ENCODE measurements at regions not wholly inside any gene's neighbourhood (a gene's known extent, or its start where the extent isn't known, plus 50 kb on each side); places are given as distances from the start of the nearest gene placed in this dataset.

- TF ChIP-seq POLR2A (IDR thresholded peaks at IDR 0.05): no peak
- TF ChIP-seq, protein P1, sequence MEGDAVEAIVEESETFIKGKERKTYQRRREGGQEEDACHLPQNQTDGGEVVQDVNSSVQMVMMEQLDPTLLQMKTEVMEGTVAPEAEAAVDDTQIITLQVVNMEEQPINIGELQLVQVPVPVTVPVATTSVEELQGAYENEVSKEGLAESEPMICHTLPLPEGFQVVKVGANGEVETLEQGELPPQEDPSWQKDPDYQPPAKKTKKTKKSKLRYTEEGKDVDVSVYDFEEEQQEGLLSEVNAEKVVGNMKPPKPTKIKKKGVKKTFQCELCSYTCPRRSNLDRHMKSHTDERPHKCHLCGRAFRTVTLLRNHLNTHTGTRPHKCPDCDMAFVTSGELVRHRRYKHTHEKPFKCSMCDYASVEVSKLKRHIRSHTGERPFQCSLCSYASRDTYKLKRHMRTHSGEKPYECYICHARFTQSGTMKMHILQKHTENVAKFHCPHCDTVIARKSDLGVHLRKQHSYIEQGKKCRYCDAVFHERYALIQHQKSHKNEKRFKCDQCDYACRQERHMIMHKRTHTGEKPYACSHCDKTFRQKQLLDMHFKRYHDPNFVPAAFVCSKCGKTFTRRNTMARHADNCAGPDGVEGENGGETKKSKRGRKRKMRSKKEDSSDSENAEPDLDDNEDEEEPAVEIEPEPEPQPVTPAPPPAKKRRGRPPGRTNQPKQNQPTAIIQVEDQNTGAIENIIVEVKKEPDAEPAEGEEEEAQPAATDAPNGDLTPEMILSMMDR (IDR thresholded peaks at IDR 0.05): no peak
- Histone ChIP-seq H3K27me3 (peaks cover 0 to 12% (median 0%) of the 10 kb centered on the region in 9 donors), H3K9me3 (no peaks in the 10 kb centered on the region), H3K36me3 (no peaks in the 10 kb centered on the region), H3K27ac (no peak overlapping the region), H3K4me1 (peaks cover 0 to 7% (median 0%) of the 10 kb centered on the region in 12 donors), H3K4me3 (no peak overlapping the region)
- DNase-seq (no peak), ATAC-seq (no peak)
- intact Hi-C loops (cut with DNase I): no loop called here
- 46 to 55% (median 51%) methylated on average over 7 of the region's 7 CpGs for WGBS, 4 donors
Observed at GRCh38 chr11:119880873-119881272, 151.9 kb upstream of the NECTIN1 start.

DNA sequence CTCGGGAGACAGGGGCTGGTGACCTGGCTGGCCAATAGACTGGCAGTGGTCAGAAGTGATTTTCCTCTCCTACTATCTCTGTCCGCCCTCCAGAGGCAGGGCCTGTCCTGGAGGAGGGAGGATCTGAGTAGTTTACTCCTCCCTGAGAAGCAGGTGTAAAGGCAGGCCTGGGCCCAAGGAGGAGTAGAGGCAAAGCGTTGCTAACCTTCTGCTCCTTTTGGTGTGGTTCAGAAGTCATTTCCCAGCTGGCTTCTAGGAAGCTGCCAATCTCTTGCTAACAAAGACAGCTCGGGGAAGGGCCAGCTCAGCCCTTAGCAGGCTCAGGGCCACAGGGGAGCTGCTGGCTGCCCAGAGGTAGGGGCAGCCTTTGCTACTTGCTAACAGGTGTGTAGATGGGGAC is 151.1 kb upstream of the NECTIN1 start:
- peaks cover 0 to 7% (median 0%) of the 10 kb centered on the region in 12 donors for H3K4me1 ChIP-seq
- no peak for ATAC-seq
- no peak overlapping the region for H3K4me3 ChIP-seq
- no peaks in the 10 kb centered on the region for H3K9me3 ChIP-seq
- DNase-seq: no peak
- WGBS, 4 donors: 52 to 69% (median 59%) methylated on average over 3 to 4 of the region's 4 CpGs
- H3K27ac ChIP-seq: no peak overlapping the region
- TF ChIP-seq POLR2A (IDR thresholded peaks at IDR 0.05): no peak
- TF ChIP-seq, protein P1 (IDR thresholded peaks at IDR 0.05): no peak
- peaks cover 0 to 16% (median 0%) of the 10 kb centered on the region in 9 donors for H3K27me3 ChIP-seq
- intact Hi-C loops (cut with DNase I): no loop called here
- no peaks in the 10 kb centered on the region for H3K36me3 ChIP-seq

DNA sequence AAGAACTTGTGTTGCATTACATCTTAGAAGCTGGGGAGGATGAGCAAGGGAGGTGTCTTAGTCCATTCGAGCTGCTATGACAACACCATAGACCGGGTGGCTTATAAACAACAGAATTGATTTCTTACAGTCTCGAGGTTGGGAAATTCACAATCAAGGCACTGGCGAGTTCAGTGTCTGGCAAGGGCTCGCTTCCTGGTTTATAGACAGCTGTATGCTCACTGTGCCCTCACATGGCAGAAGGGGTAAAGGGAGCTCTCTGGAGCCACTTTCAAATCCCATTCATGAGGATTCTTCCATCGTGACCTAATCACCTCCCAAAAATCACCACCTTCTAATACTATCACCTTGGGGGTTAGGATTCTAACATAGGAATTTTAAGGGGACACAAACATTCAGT is 150.0 kb upstream of the NECTIN1 start:
- H3K36me3 ChIP-seq: no peaks in the 10 kb centered on the region
- ATAC-seq (peak; percentile 35 to 69 (median 68)), DNase-seq (no peak)
- TF ChIP-seq POLR2A (IDR thresholded peaks at IDR 0.05): no peak
- TF ChIP-seq, protein P1 (IDR thresholded peaks at IDR 0.05): peak in 7 of 12 donors; percentile 12 to 38 (median 23)
- H3K27me3 ChIP-seq: peaks cover 0 to 24% (median 0%) of the 10 kb centered on the region in 9 donors
- H3K4me1 ChIP-seq: peaks cover 0 to 11% (median 0%) of the 10 kb centered on the region in 12 donors
- no peak overlapping the region for H3K4me3 ChIP-seq
- 65 to 77% (median 68%) methylated on average over 6 of the region's 6 CpGs for WGBS, 4 donors
- H3K27ac ChIP-seq: no peak overlapping the region
- intact Hi-C loops (cut with DNase I): loop anchor here in 2 of 10 donors (5.0 to 10.0 kb wide), 2 partner anchors 152 to 204 kb away; partner anchors contain the start of gene NECTIN1 (in 1 of the 2)
- H3K9me3 ChIP-seq: no peaks in the 10 kb centered on the region

- no peaks in the 10 kb centered on the region for H3K9me3 ChIP-seq
- H3K4me1 ChIP-seq: peaks cover 0 to 4% (median 0%) of the 10 kb centered on the region in 12 donors
- no peaks in the 10 kb centered on the region for H3K36me3 ChIP-seq
- peaks cover 0 to 39% (median 0%) of the 10 kb centered on the region in 9 donors for H3K27me3 ChIP-seq
- DNase-seq (no peak), ATAC-seq (no peak)
- H3K27ac ChIP-seq: no peak overlapping the region
- 84 to 91% (median 88%) methylated on average over 12 of the region's 12 CpGs for WGBS, 4 donors
- TF ChIP-seq, protein P1 (IDR thresholded peaks at IDR 0.05): no peak
- no peak for TF ChIP-seq POLR2A (IDR thresholded peaks at IDR 0.05)
- no peak overlapping the region for H3K4me3 ChIP-seq
- intact Hi-C loops (cut with DNase I): loop anchor here in 2 of 10 donors (5.0 to 10.0 kb wide), 2 partner anchors 150 to 202 kb away; partner anchors contain the start of gene NECTIN1 (in 1 of the 2)
Observed at GRCh38 chr11:119876841-119877240, 147.8 kb upstream of the NECTIN1 start.
